ENCODE measurements at regions not wholly inside any gene's neighbourhood (a gene's known extent, or its start where the extent isn't known, plus 50 kb on each side); places are given as distances from the start of the nearest gene placed in this dataset.

GRCh38 chr4:155081222-155081621 is 127.2 kb upstream of the NPY2R start:
- DNase-seq (ENCODE audit: low read depth in 4 of 4, low spot score in 1 of 4) = no peak

DNA sequence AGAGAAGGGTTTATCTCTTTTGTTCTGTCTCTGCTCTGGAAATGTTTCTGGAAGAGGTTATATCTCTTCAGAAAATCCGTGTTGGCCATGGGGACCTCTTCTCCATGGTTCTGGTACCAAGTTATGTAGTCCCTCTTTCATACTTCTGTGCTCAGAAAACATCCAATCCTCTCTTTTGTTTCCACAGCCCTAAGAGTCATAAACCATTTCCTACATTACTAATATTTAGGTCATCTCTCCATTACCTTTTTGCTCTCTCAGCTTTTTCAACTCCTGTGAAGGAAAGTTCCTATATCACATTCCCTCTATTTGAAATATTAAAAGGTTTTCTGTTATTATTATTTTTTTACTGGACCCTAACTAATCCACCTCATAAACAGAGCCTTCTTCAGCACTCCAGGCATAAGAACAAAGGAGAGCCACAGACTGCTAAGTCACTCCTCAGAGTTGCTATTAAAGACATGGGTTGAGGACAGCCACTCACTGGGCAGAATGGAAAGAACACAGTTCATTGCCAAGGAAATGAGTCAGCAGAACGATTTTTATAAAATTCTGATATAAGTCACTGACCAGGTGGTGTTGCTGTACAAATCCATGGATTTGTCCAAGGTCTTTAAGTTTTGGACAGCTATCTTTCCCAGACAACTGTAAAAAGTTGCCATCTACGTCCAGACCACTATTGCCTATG is 122.4 kb upstream of the NPY2R start:
- DNase-seq (ENCODE audit: low read depth in 4 of 4, low spot score in 1 of 4) = no peak

GRCh38 chr4:155094201-155094820 is 114.1 kb upstream of the NPY2R start:
- DNase-seq (ENCODE audit: low read depth in 4 of 4, low spot score in 1 of 4) = no peak

DNA sequence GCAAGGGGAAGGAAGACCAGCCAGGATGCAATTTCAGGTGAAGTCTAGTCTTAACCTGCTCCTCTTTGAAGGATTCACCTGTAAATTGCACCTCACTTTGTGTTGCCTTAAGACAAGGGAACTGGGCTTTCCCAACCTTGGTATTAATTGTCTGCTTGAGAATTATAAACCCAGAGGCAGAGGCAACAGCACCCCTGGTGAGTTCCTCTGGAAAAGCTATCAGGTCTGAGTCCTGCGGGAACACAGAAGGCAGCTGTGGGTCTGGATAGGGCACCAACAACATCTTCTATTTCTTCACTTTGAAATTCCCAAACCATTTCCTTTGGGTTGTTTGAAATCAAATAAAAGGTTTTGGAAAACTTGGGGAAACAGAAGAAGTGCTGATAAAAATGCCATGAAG is 109.2 kb upstream of the NPY2R start:
- DNase-seq (ENCODE audit: low read depth in 4 of 4, low spot score in 1 of 4) = no peak

GRCh38 chr4:155106629-155107028 is 101.8 kb upstream of the NPY2R start:
- DNase-seq (ENCODE audit: low read depth in 4 of 4, low spot score in 1 of 4) = no peak

GRCh38 chr4:155107059-155107458 is 101.4 kb upstream of the NPY2R start:
- DNase-seq (ENCODE audit: low read depth in 4 of 4, low spot score in 1 of 4) = no peak

DNA sequence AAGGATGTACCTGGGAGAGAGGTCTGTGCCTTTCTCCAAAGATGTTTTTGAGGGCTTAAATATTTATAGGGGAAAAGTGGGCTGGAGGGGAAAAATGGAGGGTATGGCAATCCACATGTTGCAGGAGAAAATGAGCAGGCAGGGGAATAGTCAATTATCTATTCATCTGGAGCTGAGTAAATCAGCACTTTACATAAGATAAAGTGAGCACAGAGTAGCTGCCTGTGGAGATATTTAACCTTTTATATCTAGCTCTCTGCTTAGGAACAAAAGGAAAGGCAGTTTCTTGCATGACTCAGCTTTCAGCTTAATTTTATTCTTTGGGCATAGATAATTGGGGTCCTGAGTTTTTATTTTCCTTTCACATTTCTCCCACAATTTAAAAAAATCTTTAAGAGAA is 93.6 kb upstream of the NPY2R start:
- DNase-seq (ENCODE audit: low read depth in 4 of 4, low spot score in 1 of 4) = no peak

DNA sequence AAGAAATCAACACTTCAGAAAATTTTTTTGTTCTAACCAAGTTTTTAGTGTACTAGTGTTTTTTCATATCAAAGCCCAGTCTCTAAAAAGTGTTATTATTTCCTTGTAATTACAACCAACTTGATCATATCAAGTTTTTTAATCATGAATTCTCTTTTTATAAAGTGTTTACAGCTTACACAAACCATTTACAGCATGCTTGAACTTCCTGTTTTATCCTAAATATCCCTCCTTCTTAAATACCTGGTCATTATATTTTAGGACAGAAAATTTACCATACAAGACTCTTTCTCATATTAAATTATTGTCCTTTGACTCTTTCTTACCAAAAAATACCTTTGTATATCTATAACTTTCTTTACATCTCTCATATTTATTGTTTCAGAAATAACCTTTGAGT is 89.4 kb upstream of the NPY2R start:
- no peak for DNase-seq (ENCODE audit: low read depth in 4 of 4, low spot score in 1 of 4)

DNA sequence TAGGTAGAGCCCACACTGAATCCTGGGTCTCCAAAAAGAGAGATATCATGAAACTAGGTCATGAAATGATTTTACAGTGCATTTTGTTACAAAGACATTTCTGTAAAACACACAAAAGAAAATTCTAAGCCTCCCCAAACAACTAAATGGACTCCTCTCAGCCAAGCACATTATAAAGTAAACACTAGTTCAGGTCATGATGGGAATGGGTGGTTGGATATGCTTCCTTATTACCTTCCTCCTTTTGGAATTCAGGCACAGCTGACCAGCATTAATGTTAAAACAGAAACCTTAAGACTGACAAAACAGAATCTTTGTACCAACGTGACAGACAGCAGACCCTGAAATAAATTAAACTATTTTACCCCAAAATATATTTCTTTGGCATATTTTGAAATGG is 87.9 kb upstream of the NPY2R start:
- no peak for DNase-seq (ENCODE audit: low read depth in 4 of 4, low spot score in 1 of 4)

- no peak for DNase-seq (ENCODE audit: low read depth in 4 of 4, low spot score in 1 of 4)
Measured at GRCh38 chr4:155122382-155122781, 86.1 kb upstream of the NPY2R start.

DNA sequence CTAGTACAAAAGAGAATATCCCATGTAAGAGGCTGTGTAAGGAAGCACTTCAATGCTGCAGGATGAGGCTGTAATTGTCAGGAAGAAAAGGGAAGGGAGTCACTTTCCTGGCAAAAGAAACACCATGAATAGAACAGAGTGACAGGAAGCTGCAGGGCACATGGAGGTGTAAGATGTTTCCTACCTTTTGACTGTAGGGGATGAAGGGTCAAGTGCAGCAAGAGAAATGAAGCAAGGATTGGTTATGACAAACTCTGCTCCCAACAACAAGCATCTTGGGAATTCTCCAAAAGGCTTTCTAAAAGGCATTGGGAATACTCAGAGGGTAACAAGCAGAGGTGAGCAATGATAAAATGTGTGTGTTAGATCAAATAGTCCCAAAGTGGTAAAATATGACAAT is 74.3 kb upstream of the NPY2R start:
- DNase-seq (ENCODE audit: low read depth in 4 of 4, low spot score in 1 of 4) = no peak

- DNase-seq (ENCODE audit: low read depth in 4 of 4, low spot score in 1 of 4) = no peak
Measured at GRCh38 chr4:155140889-155141288, 67.5 kb upstream of the NPY2R start.

- no peak for DNase-seq (ENCODE audit: low read depth in 4 of 4, low spot score in 1 of 4)
Measured at GRCh38 chr4:155143512-155143911, 64.9 kb upstream of the NPY2R start.
